GM23248 (cell line): ENCODE measurements at regions not wholly inside any gene's neighbourhood (a gene's known extent, or its start where the extent isn't known, plus 50 kb on each side); places are given as distances from the start of the nearest gene placed in this dataset.
A peak's percentile ranks its signal among the peaks of the same experiment; 100 is the strongest.

Experiments used
- DNase-seq: peaks from one replicate; pipeline ENCODE4 v3.0.0-alpha.2; 2015
- H2AFZ ChIP-seq: fragments of 200-600 bp; sonication (generic); 2 replicates; pipeline ENCODE4 v1.6.1; 2016; ENCODE audit warnings: antibody characterized with exemption
- H3F3A ChIP-seq: fragments of 200-600 bp; sonication (generic); 2 replicates; pipeline ENCODE4 v1.6.1; 2016; ENCODE audit warnings: mild to moderate bottlenecking, antibody characterized with exemption, mixed run types; ENCODE audit not compliant: insufficient read depth
- H3K27ac ChIP-seq: fragments of 200-600 bp; sonication (generic); 2 replicates; pipeline ENCODE4 v1.5.1; 2016; ENCODE audit warnings: mild to moderate bottlenecking
- H3K27me3 ChIP-seq: fragments of 200-600 bp; sonication (generic); replicated peaks from 2 replicates; pipeline ENCODE4 v1.6.1; 2016; ENCODE audit warnings: mild to moderate bottlenecking; ENCODE audit not compliant: insufficient read depth
- H3K36me3 ChIP-seq: fragments of 200-600 bp; sonication (generic); 2 replicates; pipeline ENCODE4 v1.6.1; 2016; ENCODE audit warnings: low read depth, mild to moderate bottlenecking
- H3K4me1 ChIP-seq: fragments of 200-600 bp; sonication (generic); 2 replicates; pipeline ENCODE4 v1.6.1; 2016; ENCODE audit warnings: mild to moderate bottlenecking; ENCODE audit not compliant: insufficient read depth
- H3K4me2 ChIP-seq: fragments of 200-600 bp; sonication (generic); one replicate; pipeline ENCODE4 v1.6.1; 2016; ENCODE audit warnings: mild to moderate bottlenecking; ENCODE audit not compliant: unreplicated experiment
- H3K4me3 ChIP-seq: fragments of 200-600 bp; sonication (generic); 2 replicates; pipeline ENCODE4 v1.5.1; 2016; ENCODE audit warnings: mild to moderate bottlenecking
- H3K79me2 ChIP-seq: fragments of 200-600 bp; sonication (generic); 2 replicates; pipeline ENCODE4 v1.6.1; 2016; ENCODE audit warnings: mild to moderate bottlenecking; ENCODE audit not compliant: insufficient read depth
- H3K9ac ChIP-seq: fragments of 200-600 bp; sonication (generic); 2 replicates; pipeline ENCODE4 v1.6.1; 2016; ENCODE audit warnings: mild to moderate bottlenecking
- H3K9me2 ChIP-seq: fragments of 200-600 bp; sonication (generic); 2 replicates; pipeline ENCODE4 v1.6.1; 2016; ENCODE audit warnings: mixed run types, mild to moderate bottlenecking, moderate library complexity; ENCODE audit not compliant: insufficient read depth
- H3K9me3 ChIP-seq: fragments of 200-600 bp; sonication (generic); one replicate; pipeline ENCODE4 v1.6.1; 2017; ENCODE audit warnings: low read depth
- H4K20me1 ChIP-seq: fragments of 200-600 bp; sonication (generic); 2 replicates; pipeline ENCODE4 v1.6.0; 2016; ENCODE audit not compliant: insufficient read depth
- EZH2 ChIP-seq: fragments of 200-600 bp; sonication (generic); IDR thresholded peaks from 2 replicates; pipeline ENCODE4 v1.6.1; 2018; ENCODE audit warnings: antibody characterized with exemption, mild to moderate bottlenecking; ENCODE audit not compliant: insufficient read depth, poor library complexity, severe bottlenecking
- EZH2phosphoT487 ChIP-seq: fragments of 200-600 bp; sonication (generic); IDR thresholded peaks from 2 replicates; pipeline ENCODE4 v1.6.1; 2018; ENCODE audit warnings: antibody characterized with exemption, moderate library complexity, mild to moderate bottlenecking, low read depth; ENCODE audit not compliant: insufficient read depth
- WGBS, 2 experiments: methylation state at CpG; one replicate each; pipeline ENCODE4 v1.1.6; 2015 to 2017; ENCODE audit warnings: low lambda C conversion rate in 2 of 2, low coverage in 1 of 2; ENCODE audit errors: missing lambda C conversion rate in 2 of 2; 5-methylcytosine and 5-hydroxymethylcytosine counted together
- in situ Hi-C: fragments of 300-500 bp; cut with MboI; formaldehyde crosslinking; loops from 2 replicates; pipeline ENCODE4 v1.15.0; 2020

DNA sequence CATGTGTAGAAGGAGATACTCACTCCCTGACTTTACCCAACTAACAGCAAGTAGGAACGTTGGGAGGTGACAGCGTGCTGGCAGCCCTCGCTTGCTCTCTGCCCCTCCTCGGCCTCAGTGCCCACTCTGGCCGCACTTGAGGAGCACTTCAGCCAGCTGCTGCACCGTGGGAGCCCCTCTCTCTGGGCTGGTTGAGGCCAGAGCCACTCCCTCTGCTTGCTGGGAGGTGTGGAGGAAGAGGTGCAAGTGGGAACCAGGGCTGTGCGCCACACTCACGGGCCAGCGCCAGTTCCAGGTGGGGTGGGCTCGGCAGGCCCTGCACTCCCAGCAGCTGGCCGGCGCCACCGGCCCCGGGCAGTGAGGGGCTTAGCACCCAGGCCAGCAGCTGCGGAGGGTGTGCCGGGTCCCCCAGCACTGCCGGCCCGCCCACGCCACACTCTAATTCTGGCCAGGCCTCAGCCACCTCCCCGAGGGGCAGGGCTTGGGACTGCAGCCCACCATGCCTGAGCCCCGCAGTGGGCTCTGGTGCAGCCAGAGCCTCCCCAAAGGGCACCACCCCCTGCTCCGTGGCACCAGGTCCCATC is 68.4 kb upstream of the FRMD4B start:
- no peak for DNase-seq
- TF ChIP-seq EZH2phosphoT487 (no peak), EZH2 (no peak)
- H3F3A ChIP-seq = no peaks in the 10 kb centered on the region
- no peaks in the 10 kb centered on the region for H3K4me1 ChIP-seq
- no peak overlapping the region for H3K4me2 ChIP-seq
- H3K27ac ChIP-seq = no peak overlapping the region
- H3K79me2 ChIP-seq = no peaks in the 10 kb centered on the region
- WGBS, 2 experiments = 66 to 68% methylated on average over 16 to 18 of the region's 22 CpGs
- H3K4me3 ChIP-seq = no peak overlapping the region
- no peaks in the 10 kb centered on the region for H3K9me2 ChIP-seq
- H3K27me3 ChIP-seq = no peaks in the 10 kb centered on the region; the same call in 1 of the 2 replicates
- no peaks in the 10 kb centered on the region for H3K9me3 ChIP-seq
- H3K36me3 ChIP-seq = no peaks in the 10 kb centered on the region
- no peaks in the 10 kb centered on the region for H4K20me1 ChIP-seq
- in situ Hi-C loops = no loop called here
- no peak overlapping the region for H2AFZ ChIP-seq
- H3K9ac ChIP-seq = no peak overlapping the region

GRCh38 chr3:69452295-69452694 is 66.4 kb upstream of the FRMD4B start:
- 89 to 90% methylated on average over 2 of the region's 2 CpGs for WGBS, 2 experiments
- Histone ChIP-seq H3K79me2 (no peaks in the 10 kb centered on the region), H3K27me3 (no peaks in the 10 kb centered on the region; the same call in 1 of the 2 replicates), H3K36me3 (no peaks in the 10 kb centered on the region), H3K9me3 (no peaks in the 10 kb centered on the region), H3K4me3 (no peak overlapping the region), H3K9ac (no peak overlapping the region), H3K27ac (no peak overlapping the region), H2AFZ (no peak overlapping the region), H3K9me2 (no peaks in the 10 kb centered on the region), H3K4me1 (no peaks in the 10 kb centered on the region), H3K4me2 (no peak overlapping the region), H3F3A (no peaks in the 10 kb centered on the region), H4K20me1 (no peaks in the 10 kb centered on the region)
- no peak for TF ChIP-seq EZH2
- no peak for TF ChIP-seq EZH2phosphoT487
- in situ Hi-C loops = no loop called here
- DNase-seq = no peak

DNA sequence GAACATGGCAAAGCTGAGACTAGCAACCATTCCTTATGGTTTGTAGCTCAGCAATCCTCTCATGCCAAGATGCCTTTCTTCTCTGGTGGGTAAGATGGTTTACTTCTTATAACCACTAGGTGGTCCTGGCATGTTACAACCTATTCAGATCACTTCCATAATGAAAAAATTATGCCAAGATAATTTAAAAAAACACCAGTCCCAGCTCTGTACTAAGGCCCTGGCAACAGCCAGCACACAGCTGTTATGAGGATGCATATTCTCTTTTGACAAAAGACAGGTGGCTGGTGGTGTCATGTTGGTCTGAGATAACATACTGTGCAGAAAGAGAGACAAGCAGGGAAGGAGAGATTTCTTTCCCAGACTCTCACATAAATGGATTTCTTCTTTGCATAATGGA is 65.7 kb upstream of the FRMD4B start:
- no peak overlapping the region for H2AFZ ChIP-seq
- H3K4me3 ChIP-seq = no peak overlapping the region
- no peaks in the 10 kb centered on the region for H3K4me1 ChIP-seq
- H3K36me3 ChIP-seq = no peaks in the 10 kb centered on the region
- peak; percentile 9 for DNase-seq
- no peak overlapping the region for H3K27ac ChIP-seq
- TF ChIP-seq EZH2 (no peak), EZH2phosphoT487 (no peak)
- no peaks in the 10 kb centered on the region for H3K9me3 ChIP-seq
- in situ Hi-C loops = no loop called here
- H3F3A ChIP-seq = no peaks in the 10 kb centered on the region
- no peaks in the 10 kb centered on the region for H3K79me2 ChIP-seq
- H3K4me2 ChIP-seq = no peak overlapping the region
- no peak overlapping the region for H3K9ac ChIP-seq
- H4K20me1 ChIP-seq = no peaks in the 10 kb centered on the region
- H3K9me2 ChIP-seq = no peaks in the 10 kb centered on the region
- no peaks in the 10 kb centered on the region; the same call in 1 of the 2 replicates for H3K27me3 ChIP-seq

GRCh38 chr3:69448877-69449276 is 63.0 kb upstream of the FRMD4B start:
- TF ChIP-seq EZH2phosphoT487 (no peak), EZH2 (no peak)
- in situ Hi-C loops = no loop called here
- H3K36me3 ChIP-seq = no peaks in the 10 kb centered on the region

More at GRCh38 chr3:69448877-69449276, 63.0 kb upstream of the FRMD4B start:
- WGBS, 2 experiments = 58 to 63% methylated on average over 3 of the region's 3 CpGs
- no peaks in the 10 kb centered on the region for H3K79me2 ChIP-seq
- no peak for DNase-seq
- no peak overlapping the region for H3K4me2 ChIP-seq
- H4K20me1 ChIP-seq = no peaks in the 10 kb centered on the region
- no peak overlapping the region for H3K9ac ChIP-seq
- no peaks in the 10 kb centered on the region for H3F3A ChIP-seq
- no peaks in the 10 kb centered on the region for H3K9me3 ChIP-seq
- no peak overlapping the region for H3K4me3 ChIP-seq
- H3K27me3 ChIP-seq = no peaks in the 10 kb centered on the region; the same call in 1 of the 2 replicates
- no peak overlapping the region for H2AFZ ChIP-seq
- no peak overlapping the region for H3K27ac ChIP-seq
- H3K4me1 ChIP-seq = no peaks in the 10 kb centered on the region
- H3K9me2 ChIP-seq = no peaks in the 10 kb centered on the region
